ENCODE measurements at regions not wholly inside any gene's neighbourhood (a gene's known extent, or its start where the extent isn't known, plus 50 kb on each side); places are given as distances from the start of the nearest gene placed in this dataset.

- TF ChIP-seq POLR2AphosphoS5 (IDR thresholded peaks at IDR 0.05; ENCODE audit: low read depth, low read length), result no peak
- no peak for TF ChIP-seq USF2 (IDR thresholded peaks at IDR 0.05; ENCODE audit: borderline replicate concordance, low read depth, low read length)
- no peak for TF ChIP-seq CTCF (IDR thresholded peaks at IDR 0.05)
- no peak for TF ChIP-seq MAX (IDR thresholded peaks at IDR 0.05; ENCODE audit: low read depth)
- no peak for TF ChIP-seq JUND (IDR thresholded peaks at IDR 0.05)
- TF ChIP-seq NFIC (IDR thresholded peaks at IDR 0.05; ENCODE audit: borderline replicate concordance), result no peak
- TF ChIP-seq TAF1 (IDR thresholded peaks at IDR 0.05; ENCODE audit: borderline replicate concordance, low read depth, low read length), result no peak
Measured at GRCh38 chr19:30271816-30272215, 100.4 kb upstream of the ZNF536 start.

Measured in SK-N-SH (cell line).